ENCODE measurements at regions not wholly inside any gene's neighbourhood (a gene's known extent, or its start where the extent isn't known, plus 50 kb on each side); places are given as distances from the start of the nearest gene placed in this dataset.

DNA sequence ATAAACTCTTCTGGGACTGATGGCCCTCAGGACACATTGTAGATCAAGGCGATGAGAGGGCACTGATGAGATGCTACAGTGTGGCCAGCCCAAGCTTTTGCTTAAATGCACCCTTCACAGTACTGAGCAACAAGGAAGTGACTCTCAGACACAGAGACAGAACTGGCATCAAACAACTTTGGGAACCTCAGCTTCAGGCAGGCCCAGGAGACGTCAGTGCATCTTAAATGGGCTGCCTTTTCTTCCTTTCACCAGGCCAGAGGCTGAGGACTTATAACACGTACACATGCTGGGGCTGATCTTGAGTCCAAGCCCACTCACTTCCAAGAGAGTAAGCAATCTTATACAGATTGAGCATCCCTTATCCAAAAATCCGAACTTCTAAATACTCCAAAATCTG is 386.1 kb upstream of the C16orf82 start:
- no peak for TF ChIP-seq CTCF (IDR thresholded peaks at IDR 0.05; ENCODE audit: unreplicated experiment)
- Mint-ChIP-seq H3K36me3 (ENCODE audit: insufficient read depth, unreplicated experiment) (no peaks in the 10 kb centered on the region), H3K4me1 (ENCODE audit: low read depth, unreplicated experiment) (no peaks in the 10 kb centered on the region), H3K4me3 (ENCODE audit: low read depth, unreplicated experiment) (no peak overlapping the region), H3K27me3 (ENCODE audit: unreplicated experiment) (no peaks in the 10 kb centered on the region), H3K27ac (ENCODE audit: unreplicated experiment) (no peak overlapping the region), H3K9me3 (ENCODE audit: low read depth, unreplicated experiment) (peaks cover 6% of the 10 kb centered on the region)
- BruUV-seq (replicated peaks) = no TSS peak
- intact Hi-C loops (cut with micrococcal nuclease; ENCODE audit: unreplicated experiment) = no loop called here
- DNase-seq = no peak
- CTCF ChIA-PET = no interaction called here

DNA sequence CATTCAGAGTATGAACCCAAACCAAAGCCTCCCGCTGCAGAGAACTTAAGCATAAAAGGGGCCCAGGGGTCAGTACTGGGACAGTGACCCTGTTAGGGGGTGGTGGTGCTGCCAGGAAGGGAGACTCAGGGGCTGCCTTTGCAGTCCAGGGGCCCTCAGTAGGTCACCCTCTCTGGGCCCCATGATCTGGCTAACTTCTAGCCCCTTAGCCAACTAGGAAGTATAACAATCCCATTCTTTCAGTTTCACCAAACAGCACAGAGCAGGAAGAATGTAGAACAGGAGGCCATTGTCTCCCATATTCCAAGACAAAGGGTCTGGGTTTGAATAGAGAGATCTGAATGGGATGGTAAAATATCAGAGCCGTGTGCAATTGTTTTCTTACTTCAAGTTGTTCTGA is 378.6 kb upstream of the C16orf82 start:
- DNase-seq = no peak
- no peaks in the 10 kb centered on the region for H3K27me3 Mint-ChIP-seq (ENCODE audit: unreplicated experiment)
- TF ChIP-seq CTCF (IDR thresholded peaks at IDR 0.05; ENCODE audit: unreplicated experiment) = no peak

GRCh38 chr16:26688699-26689098 is 378.0 kb upstream of the C16orf82 start:
- Mint-ChIP-seq H3K4me1 (ENCODE audit: low read depth, unreplicated experiment) (no peaks in the 10 kb centered on the region), H3K27ac (ENCODE audit: unreplicated experiment) (no peak overlapping the region), H3K4me3 (ENCODE audit: low read depth, unreplicated experiment) (no peak overlapping the region), H3K9me3 (ENCODE audit: low read depth, unreplicated experiment) (peaks cover 5% of the 10 kb centered on the region), H3K27me3 (ENCODE audit: unreplicated experiment) (no peaks in the 10 kb centered on the region), H3K36me3 (ENCODE audit: insufficient read depth, unreplicated experiment) (no peaks in the 10 kb centered on the region)
- CTCF ChIA-PET = no interaction called here
- DNase-seq = no peak
- intact Hi-C loops (cut with micrococcal nuclease; ENCODE audit: unreplicated experiment) = no loop called here
- no peak for TF ChIP-seq CTCF (IDR thresholded peaks at IDR 0.05; ENCODE audit: unreplicated experiment)
- BruUV-seq (replicated peaks) = no TSS peak

More for the DNA sequence above, 378.6 kb upstream of the C16orf82 start:
- no peak overlapping the region for H3K4me3 Mint-ChIP-seq (ENCODE audit: low read depth, unreplicated experiment)
- intact Hi-C loops (cut with micrococcal nuclease; ENCODE audit: unreplicated experiment) = no loop called here
- CTCF ChIA-PET = no interaction called here
- peaks cover 5% of the 10 kb centered on the region for H3K9me3 Mint-ChIP-seq (ENCODE audit: low read depth, unreplicated experiment)
- H3K27ac Mint-ChIP-seq (ENCODE audit: unreplicated experiment) = no peak overlapping the region
- no TSS peak for BruUV-seq (replicated peaks)
- no peaks in the 10 kb centered on the region for H3K36me3 Mint-ChIP-seq (ENCODE audit: insufficient read depth, unreplicated experiment)
- no peaks in the 10 kb centered on the region for H3K4me1 Mint-ChIP-seq (ENCODE audit: low read depth, unreplicated experiment)

DNA sequence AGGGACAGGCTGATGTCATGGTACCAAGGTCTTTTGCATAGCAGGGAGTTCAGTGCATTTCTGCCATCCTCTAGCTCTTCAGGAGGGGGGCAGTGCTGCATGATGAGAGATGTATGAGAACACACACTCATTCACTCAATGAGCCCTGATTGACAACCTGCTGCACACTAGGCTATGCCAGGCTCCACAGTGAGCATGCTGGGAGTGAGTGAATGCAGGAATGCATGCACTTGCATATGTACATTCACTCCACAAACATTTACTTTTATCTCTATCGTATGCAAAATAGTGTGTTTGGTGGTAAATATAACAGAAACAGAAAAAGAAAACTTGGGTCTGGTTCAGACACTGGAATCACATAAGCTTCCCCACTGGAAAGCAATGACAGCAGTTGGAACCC is 374.1 kb upstream of the C16orf82 start:
- CTCF ChIA-PET = no interaction called here
- H3K4me3 Mint-ChIP-seq (ENCODE audit: low read depth, unreplicated experiment) = no peak overlapping the region
- intact Hi-C loops (cut with micrococcal nuclease; ENCODE audit: unreplicated experiment) = no loop called here
- no peak for DNase-seq
- no peak overlapping the region for H3K27ac Mint-ChIP-seq (ENCODE audit: unreplicated experiment)
- no peaks in the 10 kb centered on the region for H3K27me3 Mint-ChIP-seq (ENCODE audit: unreplicated experiment)
- TF ChIP-seq CTCF (IDR thresholded peaks at IDR 0.05; ENCODE audit: unreplicated experiment) = no peak
- BruUV-seq (replicated peaks) = no TSS peak
- no peaks in the 10 kb centered on the region for H3K36me3 Mint-ChIP-seq (ENCODE audit: insufficient read depth, unreplicated experiment)
- peaks cover 5% of the 10 kb centered on the region for H3K9me3 Mint-ChIP-seq (ENCODE audit: low read depth, unreplicated experiment)
- no peaks in the 10 kb centered on the region for H3K4me1 Mint-ChIP-seq (ENCODE audit: low read depth, unreplicated experiment)

DNA sequence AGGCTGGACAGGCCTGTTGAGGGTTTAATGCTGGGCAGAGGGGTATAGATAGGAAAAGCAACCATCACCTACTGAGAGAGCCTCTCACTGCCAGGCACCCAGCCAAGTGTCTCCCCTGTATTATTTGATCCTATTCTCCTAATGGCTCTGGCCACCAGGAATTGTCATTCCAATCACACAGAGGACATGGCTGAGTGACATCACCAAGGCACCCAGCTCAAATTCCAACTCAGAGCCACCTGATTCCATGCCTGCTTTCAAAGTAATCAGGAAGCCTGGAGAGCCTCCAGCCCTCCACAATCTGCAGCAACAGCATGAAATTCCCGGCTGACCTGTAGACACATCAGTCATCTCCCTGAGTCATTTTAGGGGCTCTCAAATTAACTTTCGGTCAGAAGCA is 368.9 kb upstream of the C16orf82 start:
- no TSS peak for BruUV-seq (replicated peaks)
- CTCF ChIA-PET = no interaction called here
- no peaks in the 10 kb centered on the region for H3K4me1 Mint-ChIP-seq (ENCODE audit: low read depth, unreplicated experiment)
- H3K4me3 Mint-ChIP-seq (ENCODE audit: low read depth, unreplicated experiment) = no peak overlapping the region
- DNase-seq = no peak
- intact Hi-C loops (cut with micrococcal nuclease; ENCODE audit: unreplicated experiment) = no loop called here
- no peak for TF ChIP-seq CTCF (IDR thresholded peaks at IDR 0.05; ENCODE audit: unreplicated experiment)
- no peaks in the 10 kb centered on the region for H3K27me3 Mint-ChIP-seq (ENCODE audit: unreplicated experiment)
- H3K9me3 Mint-ChIP-seq (ENCODE audit: low read depth, unreplicated experiment) = peaks cover 3% of the 10 kb centered on the region
- H3K36me3 Mint-ChIP-seq (ENCODE audit: insufficient read depth, unreplicated experiment) = no peaks in the 10 kb centered on the region
- H3K27ac Mint-ChIP-seq (ENCODE audit: unreplicated experiment) = no peak overlapping the region

Data from Calu3 (cell line).